ENCODE measurements at regions not wholly inside any gene's neighbourhood (a gene's known extent, or its start where the extent isn't known, plus 50 kb on each side); places are given as distances from the start of the nearest gene placed in this dataset.
A peak's percentile ranks its signal among the peaks of the same experiment; 100 is the strongest.

DNA sequence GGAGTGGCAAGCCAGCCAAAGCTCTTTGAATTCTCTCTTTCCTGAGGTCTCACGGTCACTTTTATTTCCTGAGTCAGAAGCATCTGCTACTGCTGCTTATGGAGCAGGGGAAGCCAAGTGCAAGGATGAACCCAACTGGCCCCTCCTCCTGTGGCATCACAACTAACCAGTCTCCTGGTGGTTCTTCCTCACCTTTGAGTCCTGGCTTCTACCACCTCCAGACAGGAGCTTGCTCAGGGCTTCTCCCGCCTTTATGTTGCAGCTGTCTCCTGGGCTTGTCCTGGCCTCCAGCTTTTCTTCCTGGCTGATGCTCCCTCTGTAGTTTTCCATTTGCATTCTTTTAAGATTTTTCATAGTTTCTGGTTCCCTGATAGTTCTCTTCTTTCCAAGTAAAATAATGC lies 349.7 kb upstream of the NRP1 start:
- POLR2A ChIA-PET (ENCODE audit: partially characterized antibody): no interaction called here
- Histone ChIP-seq H3K79me2 (ENCODE audit: control insufficient read depth in 1 of 2, insufficient read depth in 2 of 2, low read length in 2 of 2) (no peaks in the 10 kb centered on the region), H2AFZ (ENCODE audit: low read length) (no peak overlapping the region; the same call in 1 of the 2 replicates)

More for the DNA sequence above, 349.7 kb upstream of the NRP1 start:
- H3K36me3 ChIP-seq (ENCODE audit: control insufficient read depth in 2 of 4, insufficient read depth in 4 of 4, low read length in 3 of 4): no peaks in the 10 kb centered on the region; a peak in 1 of 8 replicates
- no peak overlapping the region for H2BK5ac ChIP-seq (ENCODE audit: low read depth, low read length)
- H2BK20ac ChIP-seq (ENCODE audit: low read length): no peak overlapping the region
- no peaks in the 10 kb centered on the region for H3K9me3 ChIP-seq (ENCODE audit: insufficient read depth in 2 of 2, low read depth in 1 of 2, low read length in 1 of 2)
- no peak overlapping the region for H3K27ac ChIP-seq (ENCODE audit: low read depth, low read length)
- WGBS, 2 experiments (ENCODE audit: extremely low coverage in 1 of 2, insufficient coverage in 1 of 2, insufficient read length in 1 of 2, insufficient replicate concordance in 2 of 2, low coverage in 1 of 2, low lambda C conversion rate in 2 of 2, missing lambda C conversion rate in 1 of 2): 88% methylated on average over 2 of the region's 2 CpGs; no CpG with 5 or more reads in 1 of the 2 experiments
- CTCF ChIA-PET (ENCODE audit: partially characterized antibody): interaction anchor here (0.8 kb wide), 1 partner anchor 126 kb away, joined by 4 read pairs; no protein-coding TSS in a partner anchor
- H3K23ac ChIP-seq (ENCODE audit: insufficient read length): no peak overlapping the region
- H4K20me1 ChIP-seq (replicated peaks in 1 of 2; ENCODE audit: control insufficient read depth in 1 of 2, insufficient read depth in 2 of 2, low read length in 2 of 2): no peaks in the 10 kb centered on the region
- H3K4me1 ChIP-seq (replicated peaks in 1 of 4; ENCODE audit: control insufficient read depth in 3 of 4, insufficient read depth in 4 of 4, low read length in 3 of 4): no peaks in the 10 kb centered on the region
- H2BK120ac ChIP-seq (replicated peaks; ENCODE audit: low read depth, low read length): no peak overlapping the region
- no peak overlapping the region for H4K91ac ChIP-seq (replicated peaks; ENCODE audit: insufficient read length, low read length)
- H4K5ac ChIP-seq (ENCODE audit: insufficient read length, low read depth, low read length): no peak overlapping the region
- no peak overlapping the region for H3K4ac ChIP-seq (replicated peaks; ENCODE audit: insufficient read length, low read depth, low read length)
- no peaks in the 10 kb centered on the region for H3K27me3 ChIP-seq (replicated peaks in 1 of 4; ENCODE audit: control insufficient read depth in 3 of 4, extremely low read depth in 1 of 4, insufficient read depth in 3 of 4, low read length in 3 of 4)
- no peak overlapping the region for H3K18ac ChIP-seq (ENCODE audit: extremely low read depth, low read length)
- no peak overlapping the region for H3K56ac ChIP-seq (replicated peaks; ENCODE audit: insufficient read length, low read depth, low read length)
- no peak overlapping the region for H4K8ac ChIP-seq (ENCODE audit: extremely low read depth, insufficient read depth, low read length)
- TF ChIP-seq E2F6 (IDR thresholded peaks at IDR 0.05) (peak; percentile 47), SAP30 (IDR thresholded peaks at IDR 0.05; ENCODE audit: insufficient read depth, insufficient replicate concordance, low read length) (no peak)
- no peaks in the 10 kb centered on the region for H3K79me1 ChIP-seq (ENCODE audit: low read depth, low read length)
- no peak overlapping the region for H3K4me2 ChIP-seq (ENCODE audit: insufficient read depth in 1 of 2, low read depth in 2 of 2, low read length in 2 of 2)
- no peak overlapping the region; the same call in 1 of the 2 replicates for H2BK12ac ChIP-seq (ENCODE audit: low read depth, low read length)
- no peak overlapping the region for H2BK15ac ChIP-seq (ENCODE audit: low read length)
- FAIRE-seq: no peak
- H3K4me3 ChIP-seq (ENCODE audit: extremely low read depth in 1 of 4, insufficient read depth in 2 of 4, low read depth in 3 of 4, low read length in 4 of 4): no peak overlapping the region
- H3K9ac ChIP-seq (replicated peaks in 1 of 4; ENCODE audit: extremely low read depth in 1 of 4, low read depth in 3 of 4, low read length in 3 of 4): no peak overlapping the region
- no peak for DNase-seq (ENCODE audit: low read depth in 1 of 2, low spot score in 2 of 2)
- H3K23me2 ChIP-seq (ENCODE audit: low read depth, low read length): no peaks in the 10 kb centered on the region
- H2AK5ac ChIP-seq (ENCODE audit: low read depth, low read length): no peak overlapping the region
- H3K14ac ChIP-seq (ENCODE audit: insufficient read length): no peak overlapping the region

Data from H1 (cell line).